GM18502 (cell line): ENCODE measurements at regions not wholly inside any gene's neighbourhood (a gene's known extent, or its start where the extent isn't known, plus 50 kb on each side); places are given as distances from the start of the nearest gene placed in this dataset.

Experiments used
- ATAC-seq: cut with Tn5 transposase; IDR thresholded peaks from one replicate; pipeline ENCODE4 v1.9.1; 2021; ENCODE audit warnings: mild to moderate bottlenecking; ENCODE audit not compliant: unreplicated experiment, poor library complexity

GRCh38 chr4:125365731-125366130 is 51.0 kb downstream of the FAT4 start:
- ATAC-seq = no peak

GRCh38 chr4:125368146-125368545 is 53.4 kb downstream of the FAT4 start:
- ATAC-seq = no peak

GRCh38 chr4:125368671-125369081 is 53.9 kb downstream of the FAT4 start:
- ATAC-seq = no peak

GRCh38 chr4:125369098-125369497 is 54.3 kb downstream of the FAT4 start:
- ATAC-seq = no peak

GRCh38 chr4:125370478-125370877 is 55.7 kb downstream of the FAT4 start:
- ATAC-seq = no peak

GRCh38 chr4:125382995-125383394 is 68.2 kb downstream of the FAT4 start:
- no peak for ATAC-seq

GRCh38 chr4:125387770-125388169 is 73.0 kb downstream of the FAT4 start:
- ATAC-seq = no peak

GRCh38 chr4:125388613-125389012 is 73.9 kb downstream of the FAT4 start:
- no peak for ATAC-seq

GRCh38 chr4:125389713-125390112 is 75.0 kb downstream of the FAT4 start:
- no peak for ATAC-seq

- no peak for ATAC-seq
Measured at GRCh38 chr4:125390126-125390525, 75.4 kb downstream of the FAT4 start.

- ATAC-seq = no peak
Measured at GRCh38 chr4:125390727-125391126, 76.0 kb downstream of the FAT4 start.

- no peak for ATAC-seq
Measured at GRCh38 chr4:125392694-125393093, 77.9 kb downstream of the FAT4 start.

GRCh38 chr4:125393825-125394224 is 79.1 kb downstream of the FAT4 start:
- ATAC-seq = no peak

- no peak for ATAC-seq
Measured at GRCh38 chr4:125397226-125397625, 82.5 kb downstream of the FAT4 start.

GRCh38 chr4:125398263-125399002 is 83.7 kb downstream of the FAT4 start:
- no peak for ATAC-seq

- no peak for ATAC-seq
Measured at GRCh38 chr4:125400756-125401155, 86.0 kb downstream of the FAT4 start.

- ATAC-seq = no peak
Measured at GRCh38 chr4:125401784-125402183, 87.0 kb downstream of the FAT4 start.

GRCh38 chr4:125420526-125420925 is 105.8 kb downstream of the FAT4 start:
- ATAC-seq = no peak

- no peak for ATAC-seq
Measured at GRCh38 chr4:125421547-125421946, 106.8 kb downstream of the FAT4 start.

- ATAC-seq = no peak
Measured at GRCh38 chr4:125423124-125423523, 108.4 kb downstream of the FAT4 start.

- no peak for ATAC-seq
Measured at GRCh38 chr4:125428832-125429231, 114.1 kb downstream of the FAT4 start.

GRCh38 chr4:125430086-125430485 is 115.3 kb downstream of the FAT4 start:
- no peak for ATAC-seq
